Activated naive CD8-positive, alpha-beta T cell treated with anti-CD3 and anti-CD28 coated beads, Interleukin-2, amount 50 U/mL, for 16 hours (primary cell): ENCODE measurements at regions not wholly inside any gene's neighbourhood (a gene's known extent, or its start where the extent isn't known, plus 50 kb on each side); places are given as distances from the start of the nearest gene placed in this dataset.

Experiments used
- DNase-seq: peaks from one replicate; pipeline ENCODE4 v3.0.0-alpha.2; 2020; ENCODE audit warnings: low read depth, low spot score

DNA sequence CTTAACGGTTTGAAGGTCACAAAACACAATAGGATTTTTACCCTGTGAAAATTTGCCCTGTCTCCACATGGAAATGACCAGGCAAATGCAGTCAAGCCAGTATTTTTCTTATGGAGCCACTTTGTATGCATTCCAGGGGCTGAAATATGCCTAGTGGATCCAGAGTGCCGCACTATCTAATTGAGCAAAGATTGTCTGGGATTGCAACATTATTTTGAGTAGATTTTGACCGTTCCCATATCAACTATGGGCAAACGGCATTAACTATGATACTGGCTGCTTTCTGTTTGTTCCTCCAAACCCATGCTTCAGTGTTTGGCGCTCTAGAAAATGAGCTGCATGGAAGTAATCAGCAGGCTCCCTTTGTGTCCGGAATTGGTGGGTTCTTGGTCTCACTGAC, 223.0 kb downstream of the BTG1 start:
- no peak for DNase-seq

DNA sequence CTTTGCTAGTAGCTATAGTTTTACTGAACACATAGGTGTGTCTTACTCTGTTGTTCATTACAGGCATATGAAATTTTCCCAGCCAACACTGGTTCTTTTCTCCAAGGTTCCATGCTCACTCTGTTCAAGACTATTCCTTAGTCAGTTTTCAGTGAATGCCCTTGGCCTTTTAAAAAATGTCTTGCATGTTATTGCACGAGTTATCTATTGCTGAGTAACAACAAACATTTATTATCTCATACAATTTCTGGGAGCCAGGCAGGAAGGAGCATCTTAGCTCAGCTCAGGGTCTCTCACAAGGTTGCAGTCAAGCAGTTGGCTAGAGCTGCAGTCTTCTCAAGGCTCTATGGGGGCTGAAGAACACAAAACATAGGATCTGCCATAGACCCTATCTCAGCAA, 223.5 kb downstream of the BTG1 start:
- no peak for DNase-seq

DNA sequence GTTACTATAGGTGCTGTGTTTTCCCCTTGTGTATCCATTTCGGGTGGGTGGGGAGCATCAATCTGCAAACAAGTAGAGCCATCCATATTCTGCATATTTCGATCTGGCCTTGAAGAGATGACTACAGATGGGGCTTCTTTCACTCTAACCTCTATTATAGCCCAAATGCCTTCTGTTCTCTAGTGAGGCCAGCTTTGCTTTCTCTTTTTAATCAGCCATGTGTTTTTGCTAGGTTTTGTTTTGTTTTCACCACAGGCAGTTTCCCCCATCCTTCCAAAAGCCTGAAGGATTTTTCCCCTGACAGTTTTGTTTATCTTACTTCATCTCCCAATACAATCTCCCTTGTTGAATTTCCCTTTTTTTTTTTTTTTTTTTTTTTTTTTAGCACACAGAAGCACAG, 224.1 kb downstream of the BTG1 start:
- no peak for DNase-seq

GRCh38 chr12:91920741-91921140, 224.9 kb downstream of the BTG1 start:
- no peak for DNase-seq

DNA sequence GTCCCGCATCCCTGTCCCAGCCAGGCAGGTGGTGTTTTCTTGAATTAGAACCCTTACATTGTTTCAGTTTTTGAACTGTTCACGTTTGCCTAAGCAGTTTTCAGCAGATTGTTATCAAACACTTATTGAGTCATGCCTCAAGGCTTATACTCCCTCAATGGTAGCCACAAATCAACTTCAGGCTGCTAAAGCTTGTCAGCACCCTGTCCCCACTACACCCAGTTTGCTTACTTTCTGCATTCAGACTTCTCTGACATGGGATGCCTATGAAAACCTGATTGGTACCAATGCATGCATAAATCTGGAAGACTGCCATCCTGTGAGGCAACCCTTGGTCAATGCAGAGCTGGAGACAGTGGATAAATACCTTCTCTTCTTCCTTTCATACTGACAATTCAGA, 225.4 kb downstream of the BTG1 start:
- DNase-seq, result no peak

GRCh38 chr12:91918431-91918830, 227.2 kb downstream of the BTG1 start:
- DNase-seq, result no peak

- DNase-seq, result no peak
These were observed 230.9 kb downstream of the BTG1 start for GRCh38 chr12:91914701-91915100.

- no peak for DNase-seq
These were observed 232.0 kb downstream of the BTG1 start for GRCh38 chr12:91913651-91914050.

- no peak for DNase-seq
These were observed 232.5 kb downstream of the BTG1 start for GRCh38 chr12:91913124-91913523.

GRCh38 chr12:91912178-91912577, 233.5 kb downstream of the BTG1 start:
- no peak for DNase-seq

- DNase-seq, result no peak
These were observed 234.7 kb downstream of the BTG1 start for GRCh38 chr12:91910871-91911388.

- DNase-seq, result no peak
These were observed 242.6 kb downstream of the BTG1 start for GRCh38 chr12:91902860-91903683.

GRCh38 chr12:91901381-91902074, 244.1 kb downstream of the BTG1 start:
- no peak for DNase-seq

GRCh38 chr12:91900971-91901370, 244.7 kb downstream of the BTG1 start:
- no peak for DNase-seq

GRCh38 chr12:91899056-91899455, 246.6 kb downstream of the BTG1 start:
- DNase-seq, result no peak

- DNase-seq, result no peak
These were observed 248.6 kb downstream of the BTG1 start for GRCh38 chr12:91897025-91897515.

DNA sequence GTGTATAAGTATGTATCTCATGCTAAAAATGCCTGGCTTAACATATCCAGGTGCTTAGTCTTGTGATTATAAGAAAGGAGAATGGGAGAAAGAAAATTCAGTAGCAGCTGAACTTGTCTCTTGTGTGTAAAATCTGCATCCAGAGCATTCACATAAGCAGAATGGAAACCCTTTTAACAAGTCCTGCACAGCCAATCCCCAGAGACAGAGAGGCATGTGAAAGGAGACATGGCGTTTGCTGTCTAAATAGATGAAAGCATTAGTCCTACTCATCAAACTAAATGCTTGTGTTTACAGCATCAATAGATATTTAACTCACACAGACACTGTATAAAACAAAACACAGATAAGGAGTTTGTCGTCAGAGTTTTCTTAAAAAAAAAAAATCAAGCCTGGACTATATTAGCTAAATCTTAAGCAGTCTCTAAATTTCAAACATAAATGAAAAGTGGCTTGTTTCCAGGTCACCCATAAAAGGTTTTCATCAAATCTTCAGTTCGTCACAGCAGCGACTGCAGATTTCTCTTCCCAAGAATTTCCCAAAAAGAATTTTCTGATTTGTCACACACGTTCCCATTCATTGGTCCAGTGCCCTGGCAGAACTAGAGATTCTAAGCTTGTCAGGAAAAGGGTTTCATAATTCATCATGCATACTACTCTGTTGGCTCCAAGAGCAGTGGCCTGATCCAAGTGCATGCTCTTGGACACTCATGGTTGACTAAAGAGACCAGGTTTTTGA, 249.2 kb downstream of the BTG1 start:
- DNase-seq, result no peak

DNA sequence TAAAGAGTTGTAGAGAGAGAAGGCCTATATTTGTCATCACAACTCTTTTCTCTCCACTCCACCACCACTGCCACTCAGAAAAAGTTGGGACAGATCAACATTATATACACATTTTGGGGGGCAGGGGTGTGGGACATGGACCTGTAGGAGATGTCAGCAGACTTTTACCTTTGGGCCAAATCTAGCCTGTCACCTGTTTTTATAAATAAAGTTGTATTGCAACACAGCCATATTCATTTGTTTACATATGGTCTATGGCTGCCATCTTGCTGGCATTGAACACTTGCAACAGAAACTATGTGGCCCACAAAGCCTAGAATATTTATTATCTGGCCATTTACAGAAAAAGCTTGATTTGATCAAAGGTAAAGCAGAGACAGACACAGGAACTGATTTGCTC, 250.7 kb downstream of the BTG1 start:
- DNase-seq, result no peak

DNA sequence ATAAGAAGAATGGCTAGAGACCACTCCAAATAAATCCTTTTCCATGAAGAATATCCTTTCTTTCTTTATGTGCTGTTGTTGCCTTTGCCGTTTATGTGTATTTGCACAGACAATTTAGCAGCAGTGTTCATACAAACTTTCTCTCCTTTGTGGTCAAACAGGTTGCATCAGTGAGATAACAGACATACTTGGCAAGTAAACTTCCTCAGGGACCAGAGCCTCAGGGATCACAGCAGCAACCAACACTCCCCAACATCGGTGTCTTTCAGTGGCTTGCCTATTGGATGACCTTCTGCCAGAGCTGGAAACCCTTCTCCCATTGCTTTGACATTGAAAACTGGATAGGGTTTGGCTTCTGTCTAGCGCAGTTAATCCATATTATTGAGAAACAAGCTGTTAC, 252.2 kb downstream of the BTG1 start:
- no peak for DNase-seq

- no peak for DNase-seq
These were observed 253.4 kb downstream of the BTG1 start for GRCh38 chr12:91892081-91892855.

GRCh38 chr12:91890742-91891141, 254.9 kb downstream of the BTG1 start:
- DNase-seq, result no peak
